ENCODE measurements at regions not wholly inside any gene's neighbourhood (a gene's known extent, or its start where the extent isn't known, plus 50 kb on each side); places are given as distances from the start of the nearest gene placed in this dataset.
"Not testable (repeated sequence)": the region's sequence is repeated elsewhere in the genome, so short reads cannot be mapped to it uniquely, and the experiment has no call there.

- DNase-seq, result no peak
Measured at GRCh38 chr1:90346757-90347156, 351.8 kb downstream of the ZNF326 start.

- DNase-seq, result no peak
Measured at GRCh38 chr1:90346349-90346748, 351.4 kb downstream of the ZNF326 start.

GRCh38 chr1:90344963-90345730 lies 350.2 kb downstream of the ZNF326 start:
- DNase-seq, result no peak

- DNase-seq, result no peak
Measured at GRCh38 chr1:90341516-90341915, 346.6 kb downstream of the ZNF326 start.

- DNase-seq, result no peak
Measured at GRCh38 chr1:90340606-90341005, 345.7 kb downstream of the ZNF326 start.

- no peak for DNase-seq
Measured at GRCh38 chr1:90339811-90340210, 344.9 kb downstream of the ZNF326 start.

- no peak for DNase-seq
Measured at GRCh38 chr1:90336552-90337324, 341.8 kb downstream of the ZNF326 start.

GRCh38 chr1:90335558-90335957 lies 340.6 kb downstream of the ZNF326 start:
- DNase-seq, result no peak

GRCh38 chr1:90334137-90334536 lies 339.2 kb downstream of the ZNF326 start:
- no peak for DNase-seq

- DNase-seq, result no peak
Measured at GRCh38 chr1:90325168-90325567, 330.3 kb downstream of the ZNF326 start.

- DNase-seq, result no peak
Measured at GRCh38 chr1:90322186-90322585, 327.3 kb downstream of the ZNF326 start.

- DNase-seq, result no peak
Measured at GRCh38 chr1:90319918-90320317, 325.0 kb downstream of the ZNF326 start.

GRCh38 chr1:90318431-90318830 lies 323.5 kb downstream of the ZNF326 start:
- DNase-seq, result no peak

- no peak for DNase-seq
Measured at GRCh38 chr1:90317628-90318027, 322.7 kb downstream of the ZNF326 start.

GRCh38 chr1:90314533-90314932 lies 319.6 kb downstream of the ZNF326 start:
- no peak for DNase-seq

- DNase-seq, result no peak
Measured at GRCh38 chr1:90313778-90314177, 318.9 kb downstream of the ZNF326 start.

GRCh38 chr1:90309806-90310205 lies 314.9 kb downstream of the ZNF326 start:
- no peak for DNase-seq

GRCh38 chr1:90308421-90308820 lies 313.5 kb downstream of the ZNF326 start:
- DNase-seq, result no peak

GRCh38 chr1:90305577-90305976 lies 310.7 kb downstream of the ZNF326 start:
- no peak for DNase-seq

GRCh38 chr1:90296327-90296726 lies 301.4 kb downstream of the ZNF326 start:
- no peak for DNase-seq

- DNase-seq, result no peak
Measured at GRCh38 chr1:90295534-90295933, 300.6 kb downstream of the ZNF326 start.

GRCh38 chr1:90291431-90292216 lies 296.7 kb downstream of the ZNF326 start:
- DNase-seq, result no peak

- DNase-seq, result no peak
Measured at GRCh38 chr1:90282811-90283210, 287.9 kb downstream of the ZNF326 start.

- DNase-seq, result not testable (repeated sequence)
Measured at GRCh38 chr1:90281886-90282285, 287.0 kb downstream of the ZNF326 start.
